Activated CD8-positive, alpha-beta T cell treated with anti-CD3 and anti-CD28 coated beads for 36 hours (primary cell): ENCODE measurements at regions not wholly inside any gene's neighbourhood (a gene's known extent, or its start where the extent isn't known, plus 50 kb on each side); places are given as distances from the start of the nearest gene placed in this dataset.
"Not testable (repeated sequence)": the region's sequence is repeated elsewhere in the genome, so short reads cannot be mapped to it uniquely, and the experiment has no call there.

Experiments used
- ATAC-seq: fragments of 200-7000 bp; cut with Tn5 transposase; one replicate; pipeline ENCODE4 v1.10.0; 2021; ENCODE audit warnings: mild to moderate bottlenecking, moderate library complexity
- CTCF ChIA-PET: fragments of 350-600 bp; sonication (Branson Sonifier 250); formaldehyde crosslinking; loops from one replicate; lab custom pipeline; 2021; ENCODE audit warnings: antibody characterized with exemption; lab: Charles Lee
- POLR2A ChIA-PET: fragments of 350-600 bp; sonication (Branson Sonifier 250); formaldehyde crosslinking; loops from one replicate; lab custom pipeline; 2021; ENCODE audit warnings: antibody characterized with exemption; lab: Charles Lee
- DNase-seq: peaks from one replicate; pipeline ENCODE4 v3.0.0-alpha.2; 2020
- H3K27ac Mint-ChIP-seq: one replicate; pipeline ENCODE4 v1.8.0; 2021; ENCODE audit warnings: mild to moderate bottlenecking, mixed read lengths
- H3K27me3 Mint-ChIP-seq: one replicate; pipeline ENCODE4 v1.8.0; 2021; ENCODE audit warnings: mixed read lengths
- H3K36me3 Mint-ChIP-seq: one replicate; pipeline ENCODE4 v1.8.0; 2021; ENCODE audit warnings: low read depth, mixed read lengths
- H3K4me1 Mint-ChIP-seq: one replicate; pipeline ENCODE4 v1.8.0; 2021; ENCODE audit warnings: low read depth, mixed read lengths
- H3K4me3 Mint-ChIP-seq: one replicate; pipeline ENCODE4 v1.8.0; 2021; ENCODE audit warnings: mild to moderate bottlenecking, moderate library complexity, mixed read lengths
- H3K9me3 Mint-ChIP-seq: one replicate; pipeline ENCODE4 v1.8.0; 2021; ENCODE audit warnings: mixed read lengths
- intact Hi-C: fragments of 100-400 bp; cut with micrococcal nuclease; formaldehyde crosslinking; loops from one replicate; pipeline ENCODE4 v1.10.0; 2022
- TF ChIP-seq, protein P1 (sequence below): fragments of 200-600 bp; IDR thresholded peaks from one replicate; pipeline ENCODE4 v1.8.0; 2022; ENCODE audit warnings: antibody characterized with exemption, mild to moderate bottlenecking

DNA sequence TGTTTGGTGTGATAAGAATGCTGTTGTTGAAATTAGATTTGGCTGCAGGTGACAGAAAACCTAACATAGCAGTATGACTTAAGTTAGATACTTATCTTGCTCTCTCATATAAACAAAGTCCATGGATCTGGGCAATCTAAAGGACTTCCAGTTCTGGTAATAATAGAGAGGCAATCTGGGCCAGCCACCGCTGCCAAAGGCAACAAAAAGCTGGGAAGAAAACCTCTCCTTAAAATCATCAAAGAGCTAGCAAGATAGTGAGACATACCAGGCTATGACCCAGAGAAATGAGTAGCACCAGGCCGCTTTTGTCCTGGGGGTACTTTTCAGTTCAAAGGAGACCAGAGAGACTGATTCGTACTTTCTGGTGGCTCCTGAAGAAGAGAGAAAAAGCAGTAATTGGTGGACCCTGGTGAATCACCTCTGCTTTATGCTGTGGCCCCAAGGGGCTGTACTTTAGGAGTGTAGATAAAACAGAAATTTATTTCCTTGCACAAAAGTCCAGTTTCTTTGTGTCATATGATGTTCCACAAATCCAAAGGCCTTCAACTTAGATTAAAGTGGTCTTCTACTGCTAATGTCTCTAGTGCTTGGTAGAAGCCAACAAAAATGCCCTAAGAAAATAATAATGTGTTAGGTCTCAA lies 125.4 kb downstream of the TBX19 start:
- ATAC-seq (no peak), DNase-seq (no peak)
- TF ChIP-seq, protein P1, sequence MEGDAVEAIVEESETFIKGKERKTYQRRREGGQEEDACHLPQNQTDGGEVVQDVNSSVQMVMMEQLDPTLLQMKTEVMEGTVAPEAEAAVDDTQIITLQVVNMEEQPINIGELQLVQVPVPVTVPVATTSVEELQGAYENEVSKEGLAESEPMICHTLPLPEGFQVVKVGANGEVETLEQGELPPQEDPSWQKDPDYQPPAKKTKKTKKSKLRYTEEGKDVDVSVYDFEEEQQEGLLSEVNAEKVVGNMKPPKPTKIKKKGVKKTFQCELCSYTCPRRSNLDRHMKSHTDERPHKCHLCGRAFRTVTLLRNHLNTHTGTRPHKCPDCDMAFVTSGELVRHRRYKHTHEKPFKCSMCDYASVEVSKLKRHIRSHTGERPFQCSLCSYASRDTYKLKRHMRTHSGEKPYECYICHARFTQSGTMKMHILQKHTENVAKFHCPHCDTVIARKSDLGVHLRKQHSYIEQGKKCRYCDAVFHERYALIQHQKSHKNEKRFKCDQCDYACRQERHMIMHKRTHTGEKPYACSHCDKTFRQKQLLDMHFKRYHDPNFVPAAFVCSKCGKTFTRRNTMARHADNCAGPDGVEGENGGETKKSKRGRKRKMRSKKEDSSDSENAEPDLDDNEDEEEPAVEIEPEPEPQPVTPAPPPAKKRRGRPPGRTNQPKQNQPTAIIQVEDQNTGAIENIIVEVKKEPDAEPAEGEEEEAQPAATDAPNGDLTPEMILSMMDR: no peak
- Mint-ChIP-seq H3K36me3 (peaks cover 6% of the 10 kb centered on the region), H3K4me1 (peaks cover 42% of the 10 kb centered on the region), H3K4me3 (no peak overlapping the region), H3K27ac (no peak overlapping the region), H3K27me3 (no peaks in the 10 kb centered on the region), H3K9me3 (peaks cover 9% of the 10 kb centered on the region)
- ChIA-PET CTCF (interaction anchor here (0.9 to 1.1 kb wide), 2 partner anchors 63 to 197 kb away, joined by 3 to 4 read pairs; no protein-coding TSS in a partner anchor), POLR2A (no interaction called here)
- intact Hi-C loops: no loop called here

DNA sequence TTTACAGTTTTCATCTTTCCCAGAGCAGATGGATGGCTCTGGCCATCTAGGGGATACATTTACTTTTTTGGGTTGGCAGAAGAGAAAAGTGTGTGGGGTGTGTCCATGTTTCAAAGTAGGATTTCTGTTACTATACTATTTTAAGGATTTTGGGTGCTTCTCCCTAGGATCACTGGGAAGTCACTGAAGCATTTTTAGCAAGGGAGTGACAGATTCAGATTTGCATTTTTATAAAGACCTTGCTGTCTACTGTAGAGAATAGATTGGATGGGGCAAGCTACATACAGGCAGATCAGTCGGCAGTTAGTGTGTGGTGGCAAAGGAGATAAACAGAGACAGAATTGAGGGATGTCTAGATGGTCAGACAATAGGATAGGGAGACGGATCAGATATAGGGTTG lies 122.5 kb downstream of the TBX19 start:
- peaks cover 26% of the 10 kb centered on the region for H3K4me1 Mint-ChIP-seq
- ChIA-PET POLR2A (no interaction called here), CTCF (interaction anchor here (1.0 kb wide), 1 partner anchor 60 kb away, joined by 5 read pairs; no protein-coding TSS in a partner anchor)
- peaks cover 3% of the 10 kb centered on the region for H3K36me3 Mint-ChIP-seq
- DNase-seq (no peak), ATAC-seq (no peak)
- no peak overlapping the region for H3K4me3 Mint-ChIP-seq
- TF ChIP-seq, protein P1: no peak
- intact Hi-C loops: no loop called here
- H3K27me3 Mint-ChIP-seq: peaks cover 3% of the 10 kb centered on the region
- H3K9me3 Mint-ChIP-seq: peaks cover 4% of the 10 kb centered on the region
- no peak overlapping the region for H3K27ac Mint-ChIP-seq

DNA sequence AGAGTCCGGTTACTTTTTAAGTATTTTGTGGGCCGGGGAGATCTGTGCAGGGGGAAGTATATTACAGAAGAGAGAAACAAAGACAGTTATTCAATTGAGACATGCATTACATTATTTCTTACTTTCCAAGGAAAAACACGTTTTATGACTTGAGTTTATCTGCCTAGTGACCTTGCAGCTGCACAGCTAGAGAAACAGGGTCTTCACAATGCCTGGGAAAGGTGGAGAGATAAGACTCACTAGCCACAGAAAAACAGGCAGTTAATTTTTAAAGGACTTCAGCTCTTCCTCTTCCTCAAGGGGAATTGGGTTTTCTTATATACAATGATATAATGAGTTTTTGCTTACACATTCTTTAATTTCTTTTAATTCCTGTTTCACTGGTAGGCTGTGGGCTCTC lies 121.8 kb downstream of the TBX19 start:
- H3K4me3 Mint-ChIP-seq, POLR2A ChIA-PET, ATAC-seq, H3K9me3 Mint-ChIP-seq, intact Hi-C loops, H3K36me3 Mint-ChIP-seq, DNase-seq, H3K27me3 Mint-ChIP-seq, H3K27ac Mint-ChIP-seq: not testable (repeated sequence)
- H3K4me1 Mint-ChIP-seq: peaks cover 19% of the 10 kb centered on the region
- CTCF ChIA-PET: interaction anchor here (1.0 kb wide), 1 partner anchor 60 kb away, joined by 5 read pairs; no protein-coding TSS in a partner anchor

DNA sequence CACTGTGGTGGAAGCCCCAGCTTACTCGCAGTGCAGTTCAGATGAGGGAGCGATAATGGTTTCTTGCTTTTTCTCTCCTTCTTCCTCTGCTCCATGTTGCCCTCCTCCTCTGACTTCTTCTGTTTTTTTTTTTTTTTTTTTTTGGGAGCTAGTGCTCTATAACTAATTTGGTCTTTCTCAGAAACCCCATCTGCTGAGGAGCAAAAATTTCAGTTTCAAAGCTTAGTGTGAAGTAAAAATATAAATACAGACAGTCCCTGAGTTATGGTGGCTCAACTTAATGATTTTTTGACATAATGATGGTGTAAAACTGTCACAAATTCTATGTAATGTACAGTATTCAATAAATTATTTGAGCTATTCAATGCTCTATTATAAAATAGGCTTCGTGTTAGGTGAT lies 120.7 kb downstream of the TBX19 start:
- Mint-ChIP-seq H3K4me3 (no peak overlapping the region), H3K27me3 (peaks cover 3% of the 10 kb centered on the region), H3K27ac (no peak overlapping the region), H3K36me3 (no peaks in the 10 kb centered on the region), H3K9me3 (peaks cover 1% of the 10 kb centered on the region), H3K4me1 (peaks cover 12% of the 10 kb centered on the region)
- TF ChIP-seq, protein P1: no peak
- ATAC-seq: no peak
- no peak for DNase-seq
- CTCF ChIA-PET: interaction anchor here (1.0 to 1.2 kb wide), 2 partner anchors 37 to 58 kb away, joined by 3 read pairs; no protein-coding TSS in a partner anchor
- POLR2A ChIA-PET: no interaction called here
- intact Hi-C loops: no loop called here

DNA sequence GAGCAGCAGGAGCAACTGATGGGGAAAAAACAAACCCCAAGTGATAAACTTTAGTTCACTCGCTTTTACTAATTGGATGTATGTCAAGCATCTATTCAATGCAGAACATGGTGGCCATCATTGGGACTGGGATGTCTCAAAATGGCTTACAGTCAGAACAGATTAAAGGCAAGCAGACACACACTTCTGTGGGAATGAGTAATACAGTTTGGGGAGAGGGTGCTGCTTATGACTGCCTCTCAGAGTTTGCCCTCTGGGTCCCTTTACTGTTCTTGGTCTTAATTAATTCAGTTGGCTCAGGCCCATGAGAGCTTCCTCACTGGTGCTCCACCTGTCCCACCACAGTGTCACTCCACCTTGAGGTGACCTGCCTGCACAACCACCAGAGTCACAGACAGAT lies 119.5 kb downstream of the TBX19 start:
- ATAC-seq: no peak

More for the DNA sequence above, 119.5 kb downstream of the TBX19 start:
- H3K36me3 Mint-ChIP-seq: no peaks in the 10 kb centered on the region
- DNase-seq: no peak
- H3K4me3 Mint-ChIP-seq: no peak overlapping the region
- intact Hi-C loops: no loop called here
- CTCF ChIA-PET: interaction anchor here (1.0 to 2.0 kb wide), 5 partner anchors 9 to 57 kb away, joined by 3 to 14 read pairs (median 3); no protein-coding TSS in a partner anchor
- TF ChIP-seq, protein P1: no peak
- H3K9me3 Mint-ChIP-seq: no peaks in the 10 kb centered on the region
- H3K27me3 Mint-ChIP-seq: peaks cover 3% of the 10 kb centered on the region
- H3K4me1 Mint-ChIP-seq: peaks cover 12% of the 10 kb centered on the region
- no peak overlapping the region for H3K27ac Mint-ChIP-seq
- POLR2A ChIA-PET: interaction anchor here (1.6 kb wide), 1 partner anchor 9 kb away, joined by 4 read pairs; no protein-coding TSS in a partner anchor
